ENCODE measurements at regions not wholly inside any gene's neighbourhood (a gene's known extent, or its start where the extent isn't known, plus 50 kb on each side); places are given as distances from the start of the nearest gene placed in this dataset.

DNA sequence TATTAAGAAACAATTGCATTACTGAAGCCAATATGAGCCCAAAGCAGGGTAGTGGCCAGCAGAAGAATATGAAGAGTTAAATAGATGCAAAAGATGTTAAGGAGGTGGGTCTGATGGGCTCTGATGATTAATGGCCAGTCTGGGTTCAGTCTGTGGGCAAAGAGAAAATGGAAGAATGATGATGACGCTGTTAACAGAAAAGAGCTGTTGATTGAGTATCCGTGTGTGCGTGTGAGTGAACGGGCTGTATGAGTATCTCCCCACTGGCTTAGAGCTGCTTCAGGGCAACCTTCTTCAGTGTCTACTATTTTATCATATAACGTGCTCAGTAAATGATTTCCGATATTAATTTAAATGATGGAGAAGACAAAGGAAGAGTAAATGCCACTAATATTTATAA lies 723.3 kb upstream of the MAP3K7 start:
- Histone ChIP-seq H3K4me1 (ENCODE audit: control insufficient read depth, insufficient read depth, low read length) (no peaks in the 10 kb centered on the region), H3K27ac (ENCODE audit: low read depth, low read length) (no peak overlapping the region), H3K36me3 (ENCODE audit: control insufficient read depth, insufficient read depth, low read length) (no peaks in the 10 kb centered on the region), H3K4me3 (ENCODE audit: low read depth, low read length) (no peak overlapping the region), H3K27me3 (ENCODE audit: control insufficient read depth, insufficient read depth, low read length) (no peaks in the 10 kb centered on the region), H3K9me3 (ENCODE audit: control insufficient read depth, insufficient read depth, low read length) (no peaks in the 10 kb centered on the region)
- WGBS (ENCODE audit: insufficient coverage), result 100% methylated on average over 1 of the region's 6 CpGs
- DNase-seq (ENCODE audit: low read depth in 4 of 6, low spot score in 6 of 6), result no peak

DNA sequence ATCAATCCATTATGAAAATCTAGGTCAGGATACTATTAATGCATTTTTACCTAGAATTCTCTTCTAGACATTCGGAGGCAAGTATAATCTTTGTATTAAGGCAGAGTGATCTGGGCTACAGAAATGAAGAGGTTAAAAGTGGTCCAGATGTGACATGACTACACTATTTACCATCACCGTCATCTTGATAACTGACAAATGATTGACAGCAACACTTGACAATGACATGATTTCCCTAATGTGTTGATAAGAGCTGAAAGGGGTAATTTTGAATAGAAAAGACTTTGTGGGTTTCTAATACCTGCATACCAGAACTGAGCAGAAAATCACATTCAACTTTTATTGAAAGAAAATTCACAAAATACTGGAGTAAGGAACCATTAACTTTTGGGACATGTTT lies 718.9 kb upstream of the MAP3K7 start:
- H3K4me3 ChIP-seq (ENCODE audit: low read depth, low read length), result no peak overlapping the region
- no peaks in the 10 kb centered on the region for H3K27me3 ChIP-seq (ENCODE audit: control insufficient read depth, insufficient read depth, low read length)
- H3K9me3 ChIP-seq (ENCODE audit: control insufficient read depth, insufficient read depth, low read length), result no peaks in the 10 kb centered on the region
- no peaks in the 10 kb centered on the region for H3K4me1 ChIP-seq (ENCODE audit: control insufficient read depth, insufficient read depth, low read length)
- H3K27ac ChIP-seq (ENCODE audit: low read depth, low read length), result no peak overlapping the region
- WGBS (ENCODE audit: insufficient coverage), result no CpG with 5 or more reads among the region's 2 CpGs
- DNase-seq (ENCODE audit: low read depth in 4 of 6, low spot score in 6 of 6), result no peak
- H3K36me3 ChIP-seq (ENCODE audit: control insufficient read depth, insufficient read depth, low read length), result no peaks in the 10 kb centered on the region

DNA sequence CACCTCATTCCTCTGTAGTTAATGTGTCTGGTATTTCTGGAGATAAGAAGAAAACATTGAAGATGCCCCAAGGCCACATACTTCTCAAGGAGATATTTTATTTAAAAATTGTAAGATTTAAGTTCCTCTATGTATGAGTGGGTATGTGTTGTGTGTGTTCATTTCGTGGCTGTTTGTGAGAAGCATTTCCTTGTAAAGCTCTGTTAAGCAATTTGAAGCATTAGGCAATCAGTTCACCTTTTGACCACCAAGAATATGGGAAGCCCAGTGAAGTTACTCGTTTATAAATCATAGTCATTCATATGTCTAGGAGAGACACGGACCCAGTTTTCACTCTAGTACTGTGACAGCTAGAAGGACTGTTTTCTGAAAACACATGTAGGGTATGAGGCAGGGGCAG lies 717.6 kb upstream of the MAP3K7 start:
- 65% methylated on average over 2 of the region's 3 CpGs for whole genome bisulfite sequencing (ENCODE audit: insufficient coverage)
- no peaks in the 10 kb centered on the region for H3K9me3 ChIP-seq (ENCODE audit: control insufficient read depth, insufficient read depth, low read length)
- no peak for DNase-seq (ENCODE audit: low read depth in 4 of 6, low spot score in 6 of 6)
- H3K4me1 ChIP-seq (ENCODE audit: control insufficient read depth, insufficient read depth, low read length), result no peaks in the 10 kb centered on the region
- no peaks in the 10 kb centered on the region for H3K27me3 ChIP-seq (ENCODE audit: control insufficient read depth, insufficient read depth, low read length)
- H3K4me3 ChIP-seq (ENCODE audit: low read depth, low read length), result no peak overlapping the region
- no peaks in the 10 kb centered on the region for H3K36me3 ChIP-seq (ENCODE audit: control insufficient read depth, insufficient read depth, low read length)
- no peak overlapping the region for H3K27ac ChIP-seq (ENCODE audit: low read depth, low read length)

DNA sequence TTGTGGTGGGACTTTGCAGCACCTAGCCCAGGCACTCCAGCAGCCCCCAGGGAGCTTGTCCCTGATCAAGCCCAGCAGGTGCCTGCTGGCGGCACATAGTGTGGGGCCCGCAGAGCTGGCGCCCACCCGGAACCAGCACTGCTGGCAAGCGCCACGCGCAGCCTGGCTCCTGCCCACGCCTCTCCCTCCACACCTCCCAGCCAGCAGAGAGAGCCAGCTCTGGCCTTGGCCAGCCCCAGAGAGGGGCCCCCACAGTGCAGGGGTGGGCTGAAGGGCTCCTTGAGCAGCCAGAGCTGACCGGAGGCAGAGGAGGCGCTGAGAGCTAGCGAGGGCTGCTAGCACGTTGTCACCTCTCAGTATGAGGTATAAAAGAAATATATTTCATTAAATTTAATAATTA lies 716.5 kb upstream of the MAP3K7 start:
- no peaks in the 10 kb centered on the region for H3K9me3 ChIP-seq (ENCODE audit: control insufficient read depth, insufficient read depth, low read length)
- WGBS (ENCODE audit: insufficient coverage), result 98% methylated on average over 8 of the region's 12 CpGs
- H3K36me3 ChIP-seq (ENCODE audit: control insufficient read depth, insufficient read depth, low read length), result no peaks in the 10 kb centered on the region

DNA sequence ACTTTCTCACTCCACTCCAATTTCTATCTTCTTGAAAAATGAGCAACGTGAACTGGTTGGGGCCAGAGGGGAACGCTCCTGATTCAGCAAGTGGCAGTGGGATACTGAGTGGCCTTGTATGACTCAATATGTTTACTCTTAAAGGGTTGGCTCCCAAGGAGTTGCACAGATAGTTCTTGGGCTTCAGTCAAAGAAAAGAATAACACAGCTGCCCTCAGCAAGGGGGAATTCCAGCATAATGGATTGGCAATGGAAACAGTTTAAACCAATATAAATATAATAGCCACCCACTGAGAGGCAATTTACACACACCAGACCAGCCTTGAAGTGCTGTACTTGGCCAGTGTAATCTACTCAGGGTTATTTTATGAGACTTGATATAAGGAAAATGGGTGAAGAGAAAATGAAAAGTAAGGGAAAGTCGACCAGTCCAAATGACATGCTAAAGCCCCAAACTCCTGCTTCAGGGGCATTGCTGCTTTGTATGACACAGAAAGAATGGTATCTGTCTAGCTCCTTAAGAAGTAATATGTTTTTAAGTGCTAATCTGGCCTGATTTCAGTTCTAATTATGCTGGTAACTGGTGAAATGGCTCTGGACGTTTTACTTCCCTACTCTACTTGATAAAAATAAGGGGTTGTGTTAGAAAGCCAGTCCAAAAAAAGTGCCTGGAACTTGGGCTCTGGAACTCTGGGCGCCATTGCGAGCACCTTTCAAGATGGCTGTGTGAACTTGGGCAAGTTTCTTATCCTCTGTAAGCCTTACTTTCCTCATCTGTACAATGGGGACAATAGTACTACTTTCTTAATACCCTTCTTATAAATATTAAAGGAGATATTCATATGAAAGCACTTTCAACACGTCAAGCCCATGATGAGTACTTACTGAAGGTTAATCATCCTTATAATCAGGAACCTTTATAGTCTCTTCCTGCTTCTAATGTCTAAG lies 712.9 kb upstream of the MAP3K7 start:
- no peaks in the 10 kb centered on the region for H3K27me3 ChIP-seq (ENCODE audit: control insufficient read depth, insufficient read depth, low read length)
- 0% methylated on average over 1 of the region's 7 CpGs for WGBS (ENCODE audit: insufficient coverage)
- H3K36me3 ChIP-seq (ENCODE audit: control insufficient read depth, insufficient read depth, low read length), result no peaks in the 10 kb centered on the region
- H3K9me3 ChIP-seq (ENCODE audit: control insufficient read depth, insufficient read depth, low read length), result no peaks in the 10 kb centered on the region
- peak overlapping the region; percentile 35 for H3K27ac ChIP-seq (ENCODE audit: low read depth, low read length)
- H3K4me3 ChIP-seq (ENCODE audit: low read depth, low read length), result no peak overlapping the region
- no peaks in the 10 kb centered on the region for H3K4me1 ChIP-seq (ENCODE audit: control insufficient read depth, insufficient read depth, low read length)
- peak in 3 of 6 donors; percentile 20 to 84 (median 26) for DNase-seq (ENCODE audit: low read depth in 4 of 6, low spot score in 6 of 6)

More for the DNA sequence above, 716.5 kb upstream of the MAP3K7 start:
- Histone ChIP-seq H3K4me1 (ENCODE audit: control insufficient read depth, insufficient read depth, low read length) (no peaks in the 10 kb centered on the region), H3K4me3 (ENCODE audit: low read depth, low read length) (no peak overlapping the region), H3K27me3 (ENCODE audit: control insufficient read depth, insufficient read depth, low read length) (no peaks in the 10 kb centered on the region), H3K27ac (ENCODE audit: low read depth, low read length) (no peak overlapping the region)
- DNase-seq (ENCODE audit: low read depth in 4 of 6, low spot score in 6 of 6), result no peak

DNA sequence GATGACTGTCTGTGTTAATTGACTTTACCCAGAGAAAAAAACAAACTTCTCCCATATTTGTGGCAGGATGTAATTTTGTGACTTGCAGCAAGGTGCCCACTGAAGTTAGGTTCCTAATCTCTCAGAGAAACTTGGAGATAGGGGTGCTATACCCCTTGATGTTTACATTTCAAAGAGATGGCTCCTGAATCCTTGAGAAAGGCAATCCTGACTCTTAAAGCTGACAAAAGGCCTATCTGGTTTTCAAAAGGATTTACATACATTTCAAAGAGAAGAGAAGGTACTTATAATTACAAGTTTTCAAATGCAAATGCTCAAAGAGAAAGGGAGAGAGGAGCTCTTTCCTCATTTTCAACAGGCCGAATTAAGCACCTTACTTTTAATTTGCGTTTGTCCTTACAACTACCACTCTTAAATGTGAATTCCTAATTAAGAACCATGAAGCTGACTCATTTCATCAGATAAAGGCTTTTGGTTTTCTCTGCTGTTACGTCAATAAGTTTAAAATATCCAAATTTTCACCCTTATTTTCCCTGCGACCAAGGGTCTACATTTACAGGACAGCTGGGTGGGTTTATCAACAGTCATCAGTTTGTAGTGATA lies 711.8 kb upstream of the MAP3K7 start:
- H3K27ac ChIP-seq (ENCODE audit: low read depth, low read length), result no peak overlapping the region
- no peak overlapping the region for H3K4me3 ChIP-seq (ENCODE audit: low read depth, low read length)
- no peaks in the 10 kb centered on the region for H3K9me3 ChIP-seq (ENCODE audit: control insufficient read depth, insufficient read depth, low read length)
- no peak for DNase-seq (ENCODE audit: low read depth in 4 of 6, low spot score in 6 of 6)
- WGBS (ENCODE audit: insufficient coverage), result no CpG with 5 or more reads among the region's 4 CpGs
- H3K27me3 ChIP-seq (ENCODE audit: control insufficient read depth, insufficient read depth, low read length), result no peaks in the 10 kb centered on the region
- H3K4me1 ChIP-seq (ENCODE audit: control insufficient read depth, insufficient read depth, low read length), result no peaks in the 10 kb centered on the region
- H3K36me3 ChIP-seq (ENCODE audit: control insufficient read depth, insufficient read depth, low read length), result no peaks in the 10 kb centered on the region

DNA sequence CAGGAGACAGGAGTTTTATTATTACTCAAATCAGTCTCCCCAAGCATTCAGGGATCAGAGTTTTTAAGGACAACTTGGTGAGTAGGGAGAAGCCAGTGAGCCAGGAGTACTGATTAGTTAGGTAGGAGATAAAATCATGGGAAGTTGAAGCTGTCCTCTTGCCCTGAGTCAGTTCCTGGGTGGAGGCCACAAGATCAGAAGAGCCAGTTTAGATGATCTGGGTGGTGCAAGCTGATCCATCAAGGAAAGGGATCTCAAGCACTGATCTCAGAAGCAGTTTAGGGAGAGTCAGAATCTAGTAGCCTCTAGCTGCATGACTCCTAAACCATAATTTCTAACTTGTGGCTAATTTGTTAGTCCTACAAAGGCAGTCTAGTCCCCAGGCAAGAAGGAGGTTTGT lies 706.5 kb upstream of the MAP3K7 start:
- no peak overlapping the region for H3K4me3 ChIP-seq (ENCODE audit: low read depth, low read length)
- no peaks in the 10 kb centered on the region for H3K27me3 ChIP-seq (ENCODE audit: control insufficient read depth, insufficient read depth, low read length)
- no peaks in the 10 kb centered on the region for H3K4me1 ChIP-seq (ENCODE audit: control insufficient read depth, insufficient read depth, low read length)
- no peak overlapping the region for H3K27ac ChIP-seq (ENCODE audit: low read depth, low read length)
- no peak for DNase-seq (ENCODE audit: low read depth in 4 of 6, low spot score in 6 of 6)
- no peaks in the 10 kb centered on the region for H3K36me3 ChIP-seq (ENCODE audit: control insufficient read depth, insufficient read depth, low read length)
- no peaks in the 10 kb centered on the region for H3K9me3 ChIP-seq (ENCODE audit: control insufficient read depth, insufficient read depth, low read length)

DNA sequence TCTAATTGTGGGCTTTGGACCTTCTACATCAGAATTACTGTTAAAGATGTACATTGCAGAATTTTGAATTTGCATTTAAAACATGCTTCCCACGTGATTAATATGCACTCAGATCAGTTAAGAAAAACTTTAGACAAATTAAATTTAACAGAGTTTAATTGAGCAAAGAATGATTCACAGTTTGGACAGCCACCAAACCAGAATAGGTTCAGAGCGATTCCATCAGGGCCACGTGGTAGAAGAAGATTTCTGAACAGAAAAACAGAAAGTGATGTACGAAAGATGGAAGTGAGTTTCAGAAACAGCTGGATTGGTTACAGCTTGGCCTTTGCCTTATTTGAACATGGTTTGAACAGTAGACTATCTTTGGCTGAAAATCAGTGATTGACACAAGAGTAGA lies 704.2 kb upstream of the MAP3K7 start:
- H3K36me3 ChIP-seq (ENCODE audit: control insufficient read depth, insufficient read depth, low read length), result no peaks in the 10 kb centered on the region

DNA sequence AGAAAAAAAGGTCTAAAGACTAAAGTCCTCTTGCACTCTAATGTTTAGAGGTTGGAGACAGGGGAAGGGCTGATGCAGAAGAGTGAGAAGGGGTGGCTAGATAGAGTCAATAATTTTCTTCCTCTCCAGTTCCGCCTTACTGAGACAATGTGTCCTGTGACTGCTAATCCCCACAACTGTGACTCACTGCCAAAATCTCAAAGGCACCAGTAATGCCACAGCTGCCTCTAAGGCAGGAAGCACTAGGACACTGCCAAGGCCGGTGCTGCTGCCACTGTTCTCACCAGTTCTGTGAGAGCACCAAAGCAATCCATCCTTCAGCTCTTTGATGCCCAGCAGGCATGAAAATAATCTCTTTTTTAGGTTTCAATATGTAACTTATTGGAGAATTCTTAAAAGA lies 701.9 kb upstream of the MAP3K7 start:
- no peak overlapping the region for H3K4me3 ChIP-seq (ENCODE audit: low read depth, low read length)
- H3K4me1 ChIP-seq (ENCODE audit: control insufficient read depth, insufficient read depth, low read length), result no peaks in the 10 kb centered on the region
- WGBS (ENCODE audit: insufficient coverage), result 58% methylated on average over 2 of the region's 2 CpGs
- H3K9me3 ChIP-seq (ENCODE audit: control insufficient read depth, insufficient read depth, low read length), result no peaks in the 10 kb centered on the region
- H3K36me3 ChIP-seq (ENCODE audit: control insufficient read depth, insufficient read depth, low read length), result no peaks in the 10 kb centered on the region
- no peak overlapping the region for H3K27ac ChIP-seq (ENCODE audit: low read depth, low read length)
- no peaks in the 10 kb centered on the region for H3K27me3 ChIP-seq (ENCODE audit: control insufficient read depth, insufficient read depth, low read length)
- peak in 3 of 6 donors; percentile 9 to 41 (median 28) for DNase-seq (ENCODE audit: low read depth in 4 of 6, low spot score in 6 of 6)

More for the DNA sequence above, 704.2 kb upstream of the MAP3K7 start:
- Histone ChIP-seq H3K27me3 (ENCODE audit: control insufficient read depth, insufficient read depth, low read length) (no peaks in the 10 kb centered on the region), H3K27ac (ENCODE audit: low read depth, low read length) (no peak overlapping the region), H3K9me3 (ENCODE audit: control insufficient read depth, insufficient read depth, low read length) (no peaks in the 10 kb centered on the region), H3K4me3 (ENCODE audit: low read depth, low read length) (no peak overlapping the region), H3K4me1 (ENCODE audit: control insufficient read depth, insufficient read depth, low read length) (no peaks in the 10 kb centered on the region)
- no peak for DNase-seq (ENCODE audit: low read depth in 4 of 6, low spot score in 6 of 6)
- 78% methylated on average over 3 of the region's 4 CpGs for WGBS (ENCODE audit: insufficient coverage)

DNA sequence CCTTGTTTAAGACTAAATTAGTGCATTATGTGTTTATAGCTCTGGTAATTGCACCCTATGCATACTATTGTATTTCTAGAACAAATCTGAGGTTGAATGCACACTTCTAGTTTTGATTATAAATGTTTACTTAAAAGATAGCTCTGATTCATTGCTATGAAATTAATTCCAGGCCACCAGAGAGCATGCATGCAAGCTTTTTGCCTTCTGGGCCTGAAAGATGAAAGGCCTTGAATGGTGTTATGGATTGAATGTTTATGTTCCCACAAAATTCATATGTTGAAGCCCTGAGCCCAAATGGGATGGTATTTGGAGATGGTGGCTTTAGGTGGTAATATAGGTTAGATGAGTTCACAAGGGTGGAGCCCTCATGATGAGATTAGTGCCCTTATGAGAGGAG lies 695.0 kb upstream of the MAP3K7 start:
- H3K4me3 ChIP-seq (ENCODE audit: low read depth, low read length), result no peak overlapping the region
- H3K4me1 ChIP-seq (ENCODE audit: control insufficient read depth, insufficient read depth, low read length), result no peaks in the 10 kb centered on the region
- H3K27ac ChIP-seq (ENCODE audit: low read depth, low read length), result no peak overlapping the region
- no peaks in the 10 kb centered on the region for H3K36me3 ChIP-seq (ENCODE audit: control insufficient read depth, insufficient read depth, low read length)
- DNase-seq (ENCODE audit: low read depth in 4 of 6, low spot score in 6 of 6), result no peak
- H3K9me3 ChIP-seq (ENCODE audit: control insufficient read depth, insufficient read depth, low read length), result no peaks in the 10 kb centered on the region
- H3K27me3 ChIP-seq (ENCODE audit: control insufficient read depth, insufficient read depth, low read length), result no peaks in the 10 kb centered on the region
